ENCODE measurements at regions not wholly inside any gene's neighbourhood (a gene's known extent, or its start where the extent isn't known, plus 50 kb on each side); places are given as distances from the start of the nearest gene placed in this dataset.
"Not testable (repeated sequence)": the region's sequence is repeated elsewhere in the genome, so short reads cannot be mapped to it uniquely, and the experiment has no call there.

GRCh38 chr11:114805431-114805830 lies 127.1 kb downstream of the NXPE2 start:
- not testable (repeated sequence) for DNase-seq (ENCODE audit: low spot score)

DNA sequence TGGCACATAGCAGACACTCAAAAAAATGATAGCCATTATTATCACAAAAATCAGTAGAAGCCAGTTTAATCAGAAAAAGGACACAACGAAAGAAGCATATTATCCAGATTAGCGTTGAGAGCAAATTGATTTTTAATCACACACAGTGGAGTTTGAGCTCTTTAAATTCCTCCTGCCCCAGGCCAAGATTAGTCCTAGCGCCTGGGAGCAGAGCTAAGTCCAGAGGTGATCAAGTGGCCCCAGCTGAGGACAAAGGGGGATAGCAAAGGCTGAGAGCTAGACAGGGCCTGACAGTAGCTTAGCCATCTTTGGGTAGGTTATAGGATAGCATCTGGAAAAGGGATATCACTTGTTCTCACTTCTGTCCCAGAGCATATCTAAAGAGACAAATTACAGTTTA lies 133.6 kb downstream of the NXPE2 start:
- DNase-seq (ENCODE audit: low spot score) = no peak

DNA sequence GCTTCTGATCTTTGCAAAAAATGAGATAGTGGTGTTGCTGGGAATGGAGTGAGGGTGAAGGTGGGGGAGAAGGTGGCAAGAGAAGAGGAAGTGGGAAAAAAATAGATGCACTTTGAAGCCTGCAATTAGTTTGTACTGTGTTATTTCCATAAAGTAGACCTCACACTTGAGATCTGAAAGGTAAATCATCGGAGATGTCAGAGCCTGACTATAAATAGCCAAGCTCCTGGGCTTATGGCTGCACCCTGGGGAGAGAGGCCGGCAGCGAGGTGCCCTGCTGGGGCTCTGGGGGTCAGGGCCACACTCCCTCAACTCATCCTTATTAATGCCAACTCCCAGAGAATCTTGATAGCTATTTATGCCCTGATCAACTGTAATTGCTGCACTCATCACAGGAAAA lies 134.4 kb downstream of the NXPE2 start:
- no peak for DNase-seq (ENCODE audit: low spot score)

GRCh38 chr11:114813189-114813718 lies 134.9 kb downstream of the NXPE2 start:
- DNase-seq (ENCODE audit: low spot score) = no peak

DNA sequence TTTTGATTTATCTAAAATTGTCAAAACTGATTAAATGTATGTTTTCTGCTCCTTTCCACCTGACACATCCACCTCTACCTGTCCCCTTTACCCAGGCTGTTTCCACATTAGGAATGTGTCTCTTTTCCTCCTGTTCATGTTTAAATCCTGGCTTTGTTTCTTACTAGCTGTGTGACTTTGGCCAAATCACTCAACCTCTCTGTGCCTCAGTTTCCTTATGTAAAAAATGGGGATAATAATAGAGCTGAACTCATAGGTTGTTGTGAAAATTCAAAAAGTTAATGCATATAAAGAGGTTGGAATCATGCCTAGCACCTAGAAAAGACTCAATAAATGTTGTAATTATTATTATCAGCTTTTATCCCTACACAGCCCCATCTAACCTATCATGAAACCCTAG lies 136.8 kb downstream of the NXPE2 start:
- no peak for DNase-seq (ENCODE audit: low spot score)

GRCh38 chr11:114815761-114816160 lies 137.4 kb downstream of the NXPE2 start:
- DNase-seq (ENCODE audit: low spot score) = no peak

- no peak for DNase-seq (ENCODE audit: low spot score)
These were observed 138.5 kb downstream of the NXPE2 start for GRCh38 chr11:114816791-114817190.

DNA sequence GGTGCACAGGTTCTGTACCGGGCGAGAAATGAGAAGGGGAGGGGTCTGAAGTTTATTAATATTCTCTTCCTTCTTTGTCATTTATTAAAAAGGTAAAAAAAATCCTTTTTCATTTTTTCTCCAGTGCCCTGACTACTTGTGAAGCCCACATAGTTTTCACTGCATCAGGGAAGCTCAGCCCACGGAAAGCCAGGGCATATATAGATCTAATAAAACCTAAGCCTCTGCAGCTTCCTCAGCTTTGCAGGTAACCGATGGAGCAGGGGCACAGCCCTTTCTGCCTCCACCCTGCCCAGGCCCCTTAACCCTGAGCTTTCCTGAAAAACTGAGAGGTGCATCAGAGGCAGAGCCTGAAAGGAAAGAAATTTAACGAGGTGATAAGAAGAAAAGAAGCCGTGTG lies 140.1 kb downstream of the NXPE2 start:
- no peak for DNase-seq (ENCODE audit: low spot score)

DNA sequence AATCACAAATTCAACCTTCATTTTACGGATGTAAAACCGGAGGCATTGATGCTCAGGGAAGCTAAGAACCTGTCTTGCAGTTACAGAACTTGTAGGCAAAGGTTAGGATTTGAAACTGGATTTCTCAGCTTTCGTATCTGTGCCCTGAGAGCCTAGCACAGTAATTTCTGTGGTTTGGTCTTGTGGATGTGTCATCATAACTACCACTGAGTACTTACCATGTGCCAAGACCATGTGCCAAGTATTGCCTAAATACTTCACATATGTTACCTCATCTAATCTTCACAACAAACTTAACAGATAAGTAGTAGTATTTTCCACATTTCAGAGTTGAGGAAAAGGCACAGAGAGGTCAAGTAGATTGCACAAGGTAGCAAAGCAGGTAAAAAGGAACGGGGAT lies 140.7 kb downstream of the NXPE2 start:
- DNase-seq (ENCODE audit: low spot score) = no peak

DNA sequence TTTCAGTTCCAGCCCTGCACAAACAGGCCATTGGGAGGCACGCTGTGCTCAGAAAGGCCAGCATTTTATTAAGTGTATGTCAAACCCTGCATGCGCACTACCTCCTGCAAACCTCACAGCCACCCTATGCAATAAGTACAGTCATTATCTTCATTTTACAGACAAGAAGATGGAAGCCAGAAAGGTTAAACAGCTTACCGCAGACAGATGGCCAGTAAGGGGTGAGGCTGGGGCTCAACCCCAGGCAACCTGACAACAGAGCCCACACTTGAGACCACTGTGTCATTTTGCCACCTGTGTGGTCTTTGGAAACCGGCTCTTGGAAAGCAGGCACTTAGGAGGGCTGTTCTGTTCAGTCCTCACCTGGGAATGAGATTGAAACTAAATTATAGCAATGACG lies 142.3 kb downstream of the NXPE2 start:
- no peak for DNase-seq (ENCODE audit: low spot score)

DNA sequence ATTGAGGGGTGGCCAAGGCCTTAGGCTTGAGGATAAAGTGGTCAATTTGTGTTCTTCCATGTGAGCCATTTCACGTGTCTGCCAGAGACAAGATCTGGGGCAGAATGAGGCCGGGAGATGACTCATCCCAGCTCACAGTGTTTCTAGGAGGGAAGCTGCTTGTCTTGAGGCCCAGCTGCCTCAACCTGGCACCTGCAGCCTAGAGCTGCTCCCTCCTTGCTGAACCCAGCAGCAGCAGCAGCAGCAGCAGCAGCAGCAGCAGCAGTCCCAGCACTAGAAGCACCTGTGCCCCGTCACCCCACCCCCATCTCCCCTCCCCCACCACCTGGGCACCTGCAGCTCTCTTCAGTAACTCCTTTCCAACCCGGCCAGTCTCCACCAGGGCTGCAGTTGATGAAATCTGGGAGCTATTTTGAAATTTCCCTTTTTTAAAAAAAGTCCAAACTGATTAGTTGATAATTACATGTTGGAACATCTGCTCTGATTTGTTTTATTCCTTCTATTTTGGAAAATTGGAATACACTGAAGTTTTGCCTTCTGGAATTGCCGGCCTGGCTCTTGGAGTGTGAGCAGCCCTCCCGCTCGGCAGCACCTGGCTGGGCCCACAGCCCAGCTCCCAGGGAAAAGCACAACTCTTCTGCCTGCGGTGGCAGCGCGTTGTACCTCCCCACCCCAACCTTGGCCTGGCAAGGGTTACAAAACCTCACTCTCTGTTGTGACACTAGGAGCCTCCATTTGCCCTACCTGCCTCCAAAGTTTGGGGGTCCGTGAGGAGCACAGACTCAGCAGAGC lies 143.5 kb downstream of the NXPE2 start:
- no peak for DNase-seq (ENCODE audit: low spot score)

GRCh38 chr11:114826910-114827442 lies 148.6 kb downstream of the NXPE2 start:
- no peak for DNase-seq (ENCODE audit: low spot score)

DNA sequence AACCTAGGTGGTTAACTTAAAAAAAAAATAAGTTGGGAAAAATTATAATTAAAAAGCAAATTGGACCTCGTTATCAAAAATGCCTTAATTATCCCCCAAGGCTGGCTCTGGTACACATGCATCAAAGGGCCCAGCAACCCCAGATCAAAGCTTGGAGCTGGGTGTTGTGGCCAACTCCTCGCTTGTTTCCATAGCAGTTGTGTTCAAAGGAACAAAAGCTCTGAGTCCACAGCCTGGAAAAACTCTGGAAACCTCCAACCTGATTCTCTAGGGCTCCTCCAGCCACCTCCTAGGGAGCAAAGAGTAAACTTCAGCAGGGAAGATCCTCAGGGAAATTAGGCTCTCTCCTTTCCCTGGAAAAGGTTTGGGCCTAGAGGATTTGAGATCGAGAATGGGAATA lies 149.4 kb downstream of the NXPE2 start:
- DNase-seq (ENCODE audit: low spot score) = no peak

- DNase-seq (ENCODE audit: low spot score) = no peak
These were observed 154.3 kb downstream of the NXPE2 start for GRCh38 chr11:114832532-114833125.

DNA sequence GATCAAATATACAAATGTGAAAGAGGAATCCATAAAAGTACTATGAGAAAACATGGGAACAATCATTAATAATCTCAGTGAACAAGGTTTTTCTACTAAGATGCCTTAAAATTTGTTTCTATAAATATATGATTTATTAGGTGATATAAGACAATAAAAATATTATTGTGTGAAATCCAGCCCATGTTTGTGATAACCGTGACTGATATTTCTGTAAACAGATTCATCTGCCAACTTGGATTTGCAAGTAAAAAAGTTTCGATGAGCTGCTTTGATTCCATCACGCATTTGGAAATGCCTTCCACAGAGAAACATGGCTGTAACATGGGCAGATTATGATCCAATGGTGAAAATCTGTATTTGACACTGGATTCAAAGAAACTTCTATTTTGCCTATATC lies 157.8 kb downstream of the NXPE2 start:
- no peak for DNase-seq (ENCODE audit: low spot score)

DNA sequence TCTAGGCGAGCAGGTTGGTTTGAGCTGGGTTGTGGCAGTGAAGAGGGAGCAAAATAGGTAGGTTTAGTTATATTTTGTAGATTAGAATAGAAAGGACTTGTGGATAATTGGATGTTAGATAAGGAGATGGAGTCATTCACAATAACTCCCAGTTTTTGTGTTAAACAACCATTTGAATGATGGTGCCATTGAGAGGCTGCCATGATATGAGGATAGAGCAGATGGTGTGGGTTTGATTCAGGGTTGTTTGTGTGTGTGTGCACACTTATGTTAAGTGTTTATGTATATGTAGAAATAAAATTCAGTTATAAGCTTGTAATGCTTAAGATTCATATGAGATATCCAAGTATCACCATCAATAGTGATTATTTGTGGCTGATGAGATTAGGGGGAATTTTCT lies 166.6 kb downstream of the NXPE2 start:
- no peak for DNase-seq (ENCODE audit: low spot score)

DNA sequence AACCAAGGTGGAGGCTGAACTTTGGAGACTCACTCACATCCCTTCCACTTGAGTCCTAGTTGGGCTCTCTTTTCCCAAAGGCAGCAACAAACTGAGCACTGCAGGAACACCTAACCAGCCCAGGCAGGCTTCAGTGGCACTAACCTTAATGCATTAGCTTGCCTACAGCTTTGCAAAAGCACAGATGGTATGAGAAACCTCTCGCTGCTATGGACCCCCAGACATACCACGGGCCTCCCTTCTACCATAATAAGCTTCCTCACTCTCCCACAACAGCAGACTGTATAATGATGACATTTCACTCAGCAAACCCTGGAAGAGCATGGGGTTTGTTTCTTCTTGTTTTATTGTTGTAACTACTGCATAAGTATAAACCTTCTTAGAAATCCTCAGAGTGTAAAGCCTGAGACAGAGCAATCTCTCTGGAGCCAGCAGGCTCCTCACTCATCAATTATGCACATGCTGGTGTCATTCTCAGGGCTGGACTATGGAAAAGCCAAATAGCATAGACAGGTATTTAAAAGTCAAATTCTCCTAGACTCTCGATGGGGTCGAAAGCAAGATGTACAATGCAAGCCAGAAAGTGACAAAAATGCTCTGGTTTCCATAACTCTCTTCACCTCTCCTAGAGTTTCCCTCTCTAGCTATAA lies 167.6 kb downstream of the NXPE2 start:
- DNase-seq (ENCODE audit: low spot score) = no peak

- DNase-seq (ENCODE audit: low spot score) = no peak
These were observed 168.1 kb downstream of the NXPE2 start for GRCh38 chr11:114846416-114846791.

DNA sequence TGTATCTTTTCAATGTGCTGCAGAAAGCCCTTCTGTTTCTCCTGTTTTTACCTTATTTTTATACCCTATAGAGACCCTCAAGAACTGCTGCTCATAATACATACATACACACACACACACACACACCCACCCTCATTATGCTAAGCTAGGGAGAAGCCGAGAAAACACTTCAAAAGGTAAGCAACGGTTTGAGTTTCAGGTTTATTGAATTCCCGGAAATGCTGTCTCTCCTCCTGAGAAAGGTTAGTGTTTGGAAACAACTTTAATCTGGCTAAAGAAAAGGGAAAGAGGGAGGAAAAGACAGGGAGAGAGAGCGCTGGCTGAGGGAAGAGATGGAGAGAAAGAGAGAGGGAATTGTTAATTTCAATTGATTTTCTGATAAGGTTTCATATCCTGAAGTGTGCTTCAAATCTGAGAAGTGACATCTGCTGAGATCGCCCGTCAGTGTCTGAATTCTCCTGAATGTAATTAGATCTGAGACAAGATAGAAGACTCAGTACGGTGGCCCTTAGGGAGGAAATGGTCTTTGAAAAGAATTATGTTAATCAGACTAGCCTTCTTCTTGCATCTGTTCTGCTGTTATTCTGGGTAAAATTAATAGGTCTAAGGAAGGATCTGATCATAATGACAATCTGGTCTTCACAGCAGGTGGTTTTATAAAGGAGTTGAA lies 169.1 kb downstream of the NXPE2 start:
- no peak for DNase-seq (ENCODE audit: low spot score)

DNA sequence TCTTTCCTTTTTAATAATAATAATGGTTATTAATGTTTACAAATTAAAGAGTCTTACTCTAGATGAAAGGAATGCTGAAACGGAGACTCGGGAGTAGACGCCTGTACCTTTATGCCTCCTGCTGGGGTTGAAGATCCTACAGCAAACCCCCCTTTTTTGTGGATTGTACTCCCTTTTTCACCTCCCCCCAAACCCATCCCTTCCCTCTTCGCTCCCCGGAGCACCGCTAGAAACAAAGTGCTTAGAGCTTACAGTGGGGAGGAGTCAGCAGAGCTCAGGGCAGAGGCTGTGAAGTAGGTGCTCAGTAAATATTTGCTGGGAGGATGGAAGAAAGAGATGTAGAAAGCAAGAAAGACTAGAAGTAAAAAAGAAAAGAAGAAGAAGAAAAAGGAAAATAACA lies 169.7 kb downstream of the NXPE2 start:
- no peak for DNase-seq (ENCODE audit: low spot score)

DNA sequence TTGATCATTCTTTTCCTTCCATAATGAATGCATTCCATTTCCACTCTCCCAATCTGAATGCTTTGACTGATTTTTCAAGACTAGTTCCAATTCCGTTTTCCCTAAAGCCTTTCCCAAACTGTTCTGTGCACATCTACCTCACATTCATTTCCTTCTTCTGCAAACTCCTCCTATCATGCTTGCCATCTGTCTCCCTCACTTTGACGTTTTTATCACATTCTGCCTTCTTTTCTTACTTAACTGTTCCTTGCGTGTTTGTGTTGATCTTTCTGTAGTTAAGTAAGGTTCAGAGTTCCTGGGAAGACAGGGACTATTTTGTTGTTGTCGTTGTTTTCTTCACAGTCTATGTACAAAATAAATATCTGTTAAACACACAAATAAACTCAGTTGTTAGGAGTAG lies 179.0 kb downstream of the NXPE2 start:
- no peak for DNase-seq (ENCODE audit: low spot score)

DNA sequence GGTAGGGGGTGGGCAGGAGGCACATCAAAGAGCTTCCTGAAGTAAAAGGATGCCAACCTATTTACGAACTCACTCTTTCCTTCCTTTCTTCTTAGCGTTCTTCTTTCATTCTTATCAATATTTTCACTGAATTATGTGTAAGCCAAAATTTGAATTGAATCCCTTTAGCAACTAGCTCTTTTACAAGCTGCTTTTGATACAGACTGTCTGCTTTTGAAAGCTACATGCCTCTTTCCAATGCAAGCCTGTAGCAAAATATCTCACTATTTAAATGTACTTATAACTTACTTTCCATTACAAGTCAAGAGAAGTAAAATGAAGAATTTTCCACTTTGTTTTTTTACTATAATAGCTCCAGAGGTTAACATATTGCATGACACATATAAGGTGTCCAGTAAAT lies 186.6 kb downstream of the NXPE2 start:
- DNase-seq (ENCODE audit: low spot score) = no peak

Data from ureter (tissue), 1 donor.